Keratinocyte (primary cell): ENCODE measurements at regions not wholly inside any gene's neighbourhood (a gene's known extent, or its start where the extent isn't known, plus 50 kb on each side); places are given as distances from the start of the nearest gene placed in this dataset.

Experiments
- DNase-seq: peaks from one replicate; pipeline ENCODE4 v3.0.0-alpha.2; 2011; ENCODE audit warnings: low read depth, missing footprints, low spot score
- FAIRE-seq: peaks from 2 replicates; lab custom pipeline; 2011; peaks lifted over from hg19 to GRCh38; lab: Jason Lieb, UNC
- H2AFZ ChIP-seq: 2 replicates; pipeline ENCODE4 v1.6.0; 2012; ENCODE audit warnings: low read length, control low read depth, inconsistent platforms; ENCODE audit not compliant: control insufficient read depth
- H3K27ac ChIP-seq: 2 replicates; pipeline ENCODE4 v1.5.1; 2011; ENCODE audit warnings: low read length; ENCODE audit not compliant: control insufficient read depth, insufficient read depth
- H3K27me3 ChIP-seq: 3 replicates; pipeline ENCODE4 v1.6.0; 2011; ENCODE audit warnings: low read length; ENCODE audit not compliant: control insufficient read depth, insufficient read depth; ENCODE audit errors: extremely low read depth
- H3K36me3 ChIP-seq, 2 experiments: 2 replicates in 1 of 2; 3 replicates in 1 of 2; pipeline ENCODE4 v1.5.1; 2011; ENCODE audit warnings: low read length in 2 of 2, mild to moderate bottlenecking in 1 of 2; ENCODE audit not compliant: control insufficient read depth in 2 of 2, insufficient read depth in 2 of 2; ENCODE audit errors: extremely low read depth in 1 of 2
- H3K4me1 ChIP-seq: 3 replicates; pipeline ENCODE4 v1.5.1; 2011; ENCODE audit warnings: low read length; ENCODE audit not compliant: control insufficient read depth, insufficient read depth; ENCODE audit errors: extremely low read depth
- H3K4me2 ChIP-seq: 3 replicates; pipeline ENCODE4 v1.6.0; 2011; ENCODE audit warnings: low read depth, low read length; ENCODE audit not compliant: control insufficient read depth, insufficient read depth; ENCODE audit errors: extremely low read depth
- H3K4me3 ChIP-seq, 3 experiments: fragments of 200-600 bp in 1 of 3; sonication (generic) in 1 of 3; 2 replicates in 2 of 3; 3 replicates in 1 of 3; pipeline ENCODE4 v1.5.1; 2011 to 2016; ENCODE audit warnings: low read length in 3 of 3, mild to moderate bottlenecking in 3 of 3, control low read depth in 2 of 3, inconsistent platforms in 1 of 3, low read depth in 1 of 3, mixed read lengths in 1 of 3, mixed run types in 1 of 3, moderate library complexity in 1 of 3; ENCODE audit not compliant: control insufficient read depth in 2 of 3, insufficient read depth in 2 of 3; ENCODE audit errors: extremely low read depth in 1 of 3
- H3K79me2 ChIP-seq: 2 replicates; pipeline ENCODE4 v1.6.0; 2012; ENCODE audit warnings: low read length; ENCODE audit not compliant: control insufficient read depth, insufficient read depth
- H3K9ac ChIP-seq: 3 replicates; pipeline ENCODE4 v1.6.0; 2011; ENCODE audit warnings: low read length; ENCODE audit not compliant: control insufficient read depth, insufficient read depth; ENCODE audit errors: extremely low read depth
- H3K9me1 ChIP-seq: 3 replicates; pipeline ENCODE4 v1.6.0; 2011; ENCODE audit warnings: low read length; ENCODE audit not compliant: control insufficient read depth, insufficient read depth; ENCODE audit errors: extremely low read depth
- H3K9me3 ChIP-seq: 2 replicates; pipeline ENCODE4 v1.5.1; 2012; ENCODE audit warnings: low read depth, low read length; ENCODE audit not compliant: control insufficient read depth
- H4K20me1 ChIP-seq: 3 replicates; pipeline ENCODE4 v1.6.0; 2011; ENCODE audit warnings: low read length; ENCODE audit not compliant: control insufficient read depth, insufficient read depth; ENCODE audit errors: extremely low read depth
- EZH2 ChIP-seq: IDR thresholded peaks from one replicate; pipeline ENCODE4 v1.6.1; 2012; ENCODE audit warnings: inconsistent platforms, mild to moderate bottlenecking, low read length, moderate library complexity
- dilution Hi-C: fragments of 300-500 bp; cut with MboI; formaldehyde crosslinking; loops from one replicate; pipeline ENCODE4 v1.7.0; 2020; ENCODE audit warnings: low sequenced_read_pairs; ENCODE audit not compliant: extremely low pct_ligation_motif_present
- TF ChIP-seq, protein P1 (sequence below), 3 experiments: IDR thresholded peaks in 1 of 3; conservative IDR thresholded peaks in 1 of 3; optimal IDR thresholded peaks in 1 of 3; 2 replicates in 2 of 3; 3 replicates in 1 of 3; pipeline versions ENCODE3 to v1.5.1; 2011; ENCODE audit warnings: low read length in 3 of 3, mild to moderate bottlenecking in 3 of 3, moderate library complexity in 2 of 3, control low read depth in 1 of 3, inconsistent platforms in 1 of 3; ENCODE audit not compliant: insufficient read depth in 2 of 3; ENCODE audit errors: extremely low read depth in 1 of 3

DNA sequence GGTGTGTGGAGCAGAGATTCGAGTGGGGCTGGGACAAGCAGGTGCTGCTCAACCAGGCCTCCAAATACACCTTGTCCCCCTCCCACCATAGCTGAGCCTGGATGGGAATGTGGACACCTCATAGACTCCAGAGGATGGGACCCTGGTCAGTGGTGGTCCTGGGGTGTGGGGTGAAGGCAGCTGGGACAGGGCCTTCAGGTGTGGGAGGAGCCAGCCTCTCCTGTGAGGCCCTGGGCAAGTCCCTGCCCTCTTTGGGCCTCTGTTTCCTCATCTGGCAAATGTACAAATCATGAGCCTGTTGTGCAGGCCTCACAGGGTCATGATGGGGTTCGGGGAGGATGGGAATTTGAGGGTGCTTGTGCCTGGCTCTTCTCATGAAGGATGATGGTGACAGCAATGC, 362.9 kb upstream of the NUPR2 start:
- dilution Hi-C loops: no loop called here
- no peak for FAIRE-seq
- peaks cover 20% of the 10 kb centered on the region for H3K9me3 ChIP-seq

DNA sequence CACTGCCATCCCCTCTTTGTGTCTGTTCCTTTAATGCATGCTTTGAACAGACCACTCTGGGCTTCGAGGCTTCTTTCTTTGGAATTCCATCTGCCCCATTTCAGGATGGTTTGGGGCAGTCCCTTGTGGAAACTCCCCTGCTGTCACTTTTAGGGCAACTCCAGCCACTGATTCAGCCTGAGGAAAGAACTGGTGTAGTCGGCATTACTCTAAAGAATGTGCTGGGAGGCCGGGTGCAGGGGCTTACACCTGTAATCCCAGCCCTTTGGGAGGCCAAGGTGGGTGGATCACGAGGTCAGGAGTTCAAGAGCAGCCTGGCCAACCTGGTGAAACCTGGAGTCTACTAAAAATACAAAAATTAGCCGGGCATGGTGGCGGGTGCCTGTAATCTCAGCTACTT, 358.1 kb upstream of the NUPR2 start:
- H3K4me3 ChIP-seq: no peak overlapping the region
- FAIRE-seq: no peak
- TF ChIP-seq EZH2: no peak
- TF ChIP-seq, protein P1, sequence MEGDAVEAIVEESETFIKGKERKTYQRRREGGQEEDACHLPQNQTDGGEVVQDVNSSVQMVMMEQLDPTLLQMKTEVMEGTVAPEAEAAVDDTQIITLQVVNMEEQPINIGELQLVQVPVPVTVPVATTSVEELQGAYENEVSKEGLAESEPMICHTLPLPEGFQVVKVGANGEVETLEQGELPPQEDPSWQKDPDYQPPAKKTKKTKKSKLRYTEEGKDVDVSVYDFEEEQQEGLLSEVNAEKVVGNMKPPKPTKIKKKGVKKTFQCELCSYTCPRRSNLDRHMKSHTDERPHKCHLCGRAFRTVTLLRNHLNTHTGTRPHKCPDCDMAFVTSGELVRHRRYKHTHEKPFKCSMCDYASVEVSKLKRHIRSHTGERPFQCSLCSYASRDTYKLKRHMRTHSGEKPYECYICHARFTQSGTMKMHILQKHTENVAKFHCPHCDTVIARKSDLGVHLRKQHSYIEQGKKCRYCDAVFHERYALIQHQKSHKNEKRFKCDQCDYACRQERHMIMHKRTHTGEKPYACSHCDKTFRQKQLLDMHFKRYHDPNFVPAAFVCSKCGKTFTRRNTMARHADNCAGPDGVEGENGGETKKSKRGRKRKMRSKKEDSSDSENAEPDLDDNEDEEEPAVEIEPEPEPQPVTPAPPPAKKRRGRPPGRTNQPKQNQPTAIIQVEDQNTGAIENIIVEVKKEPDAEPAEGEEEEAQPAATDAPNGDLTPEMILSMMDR (optimal IDR thresholded peaks at IDR 0.05 in 1 of 3, IDR thresholded peaks at IDR 0.05 in 1 of 3, conservative IDR thresholded peaks at IDR 0.05 in 1 of 3; ENCODE audit: extremely low read depth in 1 of 3, insufficient read depth in 2 of 3, low read length in 3 of 3): no peak

More for the DNA sequence above, 362.9 kb upstream of the NUPR2 start:
- H3K9me1 ChIP-seq: no peaks in the 10 kb centered on the region
- no peaks in the 10 kb centered on the region for H3K36me3 ChIP-seq
- no peaks in the 10 kb centered on the region for H3K27me3 ChIP-seq
- no peak for TF ChIP-seq EZH2
- TF ChIP-seq, protein P1 (optimal IDR thresholded peaks at IDR 0.05 in 1 of 3, IDR thresholded peaks at IDR 0.05 in 1 of 3, conservative IDR thresholded peaks at IDR 0.05 in 1 of 3; ENCODE audit: extremely low read depth in 1 of 3, insufficient read depth in 2 of 3, low read length in 3 of 3): no peak
- no peaks in the 10 kb centered on the region for H3K4me1 ChIP-seq
- H3K4me2 ChIP-seq: no peak overlapping the region
- H3K9ac ChIP-seq: no peak overlapping the region
- no peaks in the 10 kb centered on the region for H3K79me2 ChIP-seq
- no peak overlapping the region for H3K4me3 ChIP-seq
- no peak overlapping the region for H2AFZ ChIP-seq
- DNase-seq: no peak
- H4K20me1 ChIP-seq: no peaks in the 10 kb centered on the region
- no peak overlapping the region for H3K27ac ChIP-seq

More for the DNA sequence above, 358.1 kb upstream of the NUPR2 start:
- Histone ChIP-seq H3K27me3 (no peaks in the 10 kb centered on the region), H3K4me2 (no peak overlapping the region), H2AFZ (no peak overlapping the region), H4K20me1 (no peaks in the 10 kb centered on the region), H3K79me2 (no peaks in the 10 kb centered on the region), H3K36me3 (no peaks in the 10 kb centered on the region), H3K9ac (no peak overlapping the region), H3K9me1 (no peaks in the 10 kb centered on the region), H3K9me3 (peaks cover 10% of the 10 kb centered on the region), H3K27ac (no peak overlapping the region), H3K4me1 (no peaks in the 10 kb centered on the region)
- dilution Hi-C loops: no loop called here
- no peak for DNase-seq
